HepG2 (cell line): ENCODE measurements at regions not wholly inside any gene's neighbourhood (a gene's known extent, or its start where the extent isn't known, plus 50 kb on each side); places are given as distances from the start of the nearest gene placed in this dataset.

Source experiments
- MTF1 ChIP-seq: sonication (generic); formaldehyde crosslinking; IDR thresholded peaks from 2 replicates; pipeline ENCODE4 v1.5.0; 2020; ENCODE audit warnings: missing genetic modification reagents
- MTF2 ChIP-seq: sonication (generic); formaldehyde crosslinking; IDR thresholded peaks from 2 replicates; pipeline ENCODE4 v1.5.0; 2020; ENCODE audit warnings: missing genetic modification reagents, borderline replicate concordance
- ZBTB40 ChIP-seq, 2 experiments: fragments of 450-650 bp in 1 of 2; sonication (generic) in 1 of 2; formaldehyde crosslinking in 1 of 2; IDR thresholded peaks; 2 replicates each; pipeline versions ENCODE4 v1.6.1 to v1.8.0; 2016 to 2022; ENCODE audit warnings: antibody characterized with exemption in 1 of 2, mild to moderate bottlenecking in 1 of 2, missing genetic modification reagents in 1 of 2
- ZNF335 ChIP-seq: sonication (generic); formaldehyde crosslinking; IDR thresholded peaks from 2 replicates; pipeline ENCODE4 v1.4.0; 2020; ENCODE audit warnings: missing genetic modification reagents

- no peak for TF ChIP-seq ZBTB40 (IDR thresholded peaks at IDR 0.05)
- TF ChIP-seq ZBTB40 (CRISPR knock-in tag; IDR thresholded peaks at IDR 0.05), result no peak
- no peak for TF ChIP-seq MTF1 (CRISPR knock-in tag)
- TF ChIP-seq MTF2 (CRISPR knock-in tag), result no peak
- no peak for TF ChIP-seq ZNF335 (CRISPR knock-in tag)
Measured at GRCh38 chr6:71414486-71414885, 125.9 kb downstream of the OGFRL1 start (continued).
